ENCODE measurements at regions not wholly inside any gene's neighbourhood (a gene's known extent, or its start where the extent isn't known, plus 50 kb on each side); places are given as distances from the start of the nearest gene placed in this dataset.

GRCh38 chr15:91530956-91531582 lies 322.4 kb upstream of the SLCO3A1 start:
- TF ChIP-seq POLR2AphosphoS5 (IDR thresholded peaks at IDR 0.05; ENCODE audit: low read depth, low read length) (no peak), POLR2A (IDR thresholded peaks at IDR 0.05; ENCODE audit: low read depth, low read length) (no peak), TAF1 (IDR thresholded peaks at IDR 0.05; ENCODE audit: low read depth, low read length) (no peak), PAX5 (IDR thresholded peaks at IDR 0.05; ENCODE audit: insufficient read depth, low read length, severe bottlenecking) (no peak), POU2F2 (IDR thresholded peaks at IDR 0.05; ENCODE audit: low read depth, low read length) (no peak), SPI1 (IDR thresholded peaks at IDR 0.05; ENCODE audit: low read depth, low read length) (no peak)

All from GM12891 (cell line).